Suprapubic skin (tissue), 4 donors: ENCODE measurements at regions not wholly inside any gene's neighbourhood (a gene's known extent, or its start where the extent isn't known, plus 50 kb on each side); places are given as distances from the start of the nearest gene placed in this dataset.

ENCODE experiments used
- EP300 ChIP-seq: sonication (generic); formaldehyde crosslinking; IDR thresholded peaks from one replicate; pipeline ENCODE4 v1.6.1; 2017; ENCODE audit warnings: antibody characterized with exemption
- POLR2A ChIP-seq, 2 donors: fragments of 450-650 bp; IDR thresholded peaks; one replicate each; pipeline ENCODE4 v1.6.1; 2017; ENCODE audit warnings: antibody characterized with exemption in 2 of 2, mild to moderate bottlenecking in 2 of 2, moderate library complexity in 2 of 2
- POLR2AphosphoS5 ChIP-seq, 3 donors: sonication (generic); formaldehyde crosslinking; IDR thresholded peaks; one replicate each; pipeline ENCODE4 v1.6.1; 2017; ENCODE audit warnings: antibody characterized with exemption in 3 of 3
- TF ChIP-seq, protein P1 (sequence below), 2 donors: fragments of 200-600 bp in 1 of 2; fragments of 450-650 bp in 1 of 2; sonication (generic) in 1 of 2; IDR thresholded peaks; one replicate each; pipeline ENCODE4 v1.5.1; 2016 to 2019; ENCODE audit warnings: antibody characterized with exemption in 2 of 2, mild to moderate bottlenecking in 1 of 2, moderate library complexity in 1 of 2

GRCh38 chr13:22238269-22238668 is 567.4 kb downstream of the FGF9 start:
- TF ChIP-seq, protein P1, sequence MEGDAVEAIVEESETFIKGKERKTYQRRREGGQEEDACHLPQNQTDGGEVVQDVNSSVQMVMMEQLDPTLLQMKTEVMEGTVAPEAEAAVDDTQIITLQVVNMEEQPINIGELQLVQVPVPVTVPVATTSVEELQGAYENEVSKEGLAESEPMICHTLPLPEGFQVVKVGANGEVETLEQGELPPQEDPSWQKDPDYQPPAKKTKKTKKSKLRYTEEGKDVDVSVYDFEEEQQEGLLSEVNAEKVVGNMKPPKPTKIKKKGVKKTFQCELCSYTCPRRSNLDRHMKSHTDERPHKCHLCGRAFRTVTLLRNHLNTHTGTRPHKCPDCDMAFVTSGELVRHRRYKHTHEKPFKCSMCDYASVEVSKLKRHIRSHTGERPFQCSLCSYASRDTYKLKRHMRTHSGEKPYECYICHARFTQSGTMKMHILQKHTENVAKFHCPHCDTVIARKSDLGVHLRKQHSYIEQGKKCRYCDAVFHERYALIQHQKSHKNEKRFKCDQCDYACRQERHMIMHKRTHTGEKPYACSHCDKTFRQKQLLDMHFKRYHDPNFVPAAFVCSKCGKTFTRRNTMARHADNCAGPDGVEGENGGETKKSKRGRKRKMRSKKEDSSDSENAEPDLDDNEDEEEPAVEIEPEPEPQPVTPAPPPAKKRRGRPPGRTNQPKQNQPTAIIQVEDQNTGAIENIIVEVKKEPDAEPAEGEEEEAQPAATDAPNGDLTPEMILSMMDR (IDR thresholded peaks at IDR 0.05) = no peak
- no peak for TF ChIP-seq POLR2AphosphoS5 (IDR thresholded peaks at IDR 0.05)
- no peak for TF ChIP-seq POLR2A (IDR thresholded peaks at IDR 0.05)
- TF ChIP-seq EP300 = no peak
